Coronary artery (tissue), 2 donors: ENCODE measurements at regions not wholly inside any gene's neighbourhood (a gene's known extent, or its start where the extent isn't known, plus 50 kb on each side); places are given as distances from the start of the nearest gene placed in this dataset.

Source experiments
- DNase-seq: peaks from one replicate; pipeline ENCODE4 v3.0.0-alpha.2; 2017; ENCODE audit warnings: low spot score
- H3K27ac ChIP-seq, 2 donors: fragments of 200-600 bp; sonication (generic); one replicate each; pipeline ENCODE4 v1.5.1; 2016 to 2019
- H3K4me3 ChIP-seq: fragments of 200-600 bp; sonication (generic); 2 replicates; pipeline ENCODE4 v1.5.1; 2016; ENCODE audit warnings: mild to moderate bottlenecking, moderate library complexity
- CTCF ChIP-seq: fragments of 200-600 bp; sonication (generic); IDR thresholded peaks from one replicate; pipeline ENCODE4 v1.5.1; 2019; ENCODE audit warnings: antibody characterized with exemption

GRCh38 chr13:26973946-26974345, 197.7 kb downstream of the USP12 start:
- H3K4me3 ChIP-seq: no peak overlapping the region
- TF ChIP-seq CTCF: no peak
- H3K27ac ChIP-seq: no peak overlapping the region
- DNase-seq: no peak

GRCh38 chr13:26973295-26973694, 198.3 kb downstream of the USP12 start:
- no peak for DNase-seq

GRCh38 chr13:26971990-26972887, 199.4 kb downstream of the USP12 start:
- no peak overlapping the region for H3K27ac ChIP-seq
- TF ChIP-seq CTCF: no peak
- H3K4me3 ChIP-seq: no peak overlapping the region
- no peak for DNase-seq

More at GRCh38 chr13:26973295-26973694, 198.3 kb downstream of the USP12 start:
- H3K27ac ChIP-seq: no peak overlapping the region
- TF ChIP-seq CTCF: no peak
- no peak overlapping the region for H3K4me3 ChIP-seq

- DNase-seq: no peak
- TF ChIP-seq CTCF: no peak
- Histone ChIP-seq H3K4me3 (no peak overlapping the region), H3K27ac (peak overlapping the region; percentile 49 to 70)
Measured at GRCh38 chr13:26968431-26969341, 202.9 kb downstream of the USP12 start.

- no peak for DNase-seq
- Histone ChIP-seq H3K4me3 (no peak overlapping the region), H3K27ac (no peak overlapping the region)
- no peak for TF ChIP-seq CTCF
Measured at GRCh38 chr13:26967119-26968038, 204.2 kb downstream of the USP12 start.

GRCh38 chr13:26966701-26967080, 204.9 kb downstream of the USP12 start:
- no peak for DNase-seq
- Histone ChIP-seq H3K27ac (no peak overlapping the region), H3K4me3 (no peak overlapping the region)
- no peak for TF ChIP-seq CTCF
